ENCODE measurements at regions not wholly inside any gene's neighbourhood (a gene's known extent, or its start where the extent isn't known, plus 50 kb on each side); places are given as distances from the start of the nearest gene placed in this dataset.

- POLR2A ChIA-PET, result no interaction called here
- no peak for DNase-seq
- Mint-ChIP-seq H3K9me3 (no peaks in the 10 kb centered on the region), H3K27ac (no peak overlapping the region), H3K27me3 (no peaks in the 10 kb centered on the region), H3K4me3 (no peak overlapping the region), H3K4me1 (no peaks in the 10 kb centered on the region), H3K36me3 (ENCODE audit: low read depth) (no peaks in the 10 kb centered on the region)
- CTCF ChIA-PET, result interaction anchor here (1.5 kb wide), 1 partner anchor 12 kb away, joined by 3 read pairs; no protein-coding TSS in a partner anchor
These were observed 168.8 kb upstream of the CADM1 start for GRCh38 chr11:115672999-115673411.

DNA sequence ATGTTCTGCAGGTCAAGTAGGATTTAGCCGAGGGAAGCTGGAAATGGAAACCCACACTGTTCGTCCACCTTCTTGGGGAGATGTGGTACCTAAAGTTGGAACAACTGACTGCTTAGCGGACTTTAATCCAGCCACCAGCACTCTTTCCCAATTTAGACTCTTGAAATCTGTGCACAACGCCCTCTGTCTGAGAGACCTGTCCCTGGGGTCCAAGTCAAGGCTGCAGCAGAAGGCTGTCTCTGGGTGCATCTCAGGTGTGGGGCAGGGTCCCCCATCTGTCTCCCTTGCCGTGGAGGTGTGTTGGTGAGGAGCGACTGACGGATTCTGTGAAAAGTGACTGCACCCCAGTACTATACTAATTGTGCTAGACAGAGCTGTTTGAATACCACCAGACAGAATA, 168.2 kb upstream of the CADM1 start:
- POLR2A ChIA-PET, result no interaction called here
- no peak for DNase-seq
- Mint-ChIP-seq H3K27me3 (no peaks in the 10 kb centered on the region), H3K9me3 (no peaks in the 10 kb centered on the region), H3K27ac (no peak overlapping the region), H3K4me1 (no peaks in the 10 kb centered on the region), H3K36me3 (ENCODE audit: low read depth) (no peaks in the 10 kb centered on the region), H3K4me3 (no peak overlapping the region)
- CTCF ChIA-PET, result interaction anchor here (1.5 kb wide), 1 partner anchor 12 kb away, joined by 3 read pairs; no protein-coding TSS in a partner anchor

DNA sequence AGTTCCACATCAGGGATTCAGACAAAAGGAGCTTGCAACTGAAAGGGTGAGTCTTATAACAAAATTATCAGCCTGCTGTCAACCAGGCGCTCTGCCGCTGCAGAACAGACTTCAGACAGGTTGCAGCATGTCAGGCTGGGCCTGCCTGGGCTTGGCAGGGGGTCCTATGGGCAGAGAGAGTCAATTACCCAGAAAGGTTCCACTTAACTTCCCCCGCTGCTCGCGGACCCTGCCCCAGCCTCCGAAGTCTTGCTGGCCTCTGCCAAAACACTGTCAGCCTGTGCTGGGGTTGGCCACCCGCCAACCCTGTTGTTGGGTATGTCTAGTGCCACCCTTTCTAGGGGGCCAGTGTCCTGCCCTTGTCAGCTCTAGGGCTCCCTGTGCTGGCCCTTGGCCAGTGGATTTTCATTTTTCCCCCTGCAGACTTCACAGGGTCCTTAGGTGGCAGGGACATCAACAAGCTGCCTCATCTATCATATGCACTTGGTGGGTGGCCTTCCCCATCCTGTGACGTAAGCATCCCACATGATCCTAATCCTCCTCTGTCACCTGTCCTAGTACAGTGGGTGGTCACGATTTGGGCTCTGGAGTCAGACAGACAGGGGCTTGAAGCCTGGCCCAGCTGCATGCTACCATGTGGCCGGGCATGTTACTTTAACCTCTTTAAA, 166.5 kb upstream of the CADM1 start:
- H3K4me3 Mint-ChIP-seq, result no peak overlapping the region
- H3K9me3 Mint-ChIP-seq, result no peaks in the 10 kb centered on the region
- ChIA-PET POLR2A (no interaction called here), CTCF (no interaction called here)
- H3K27me3 Mint-ChIP-seq, result no peaks in the 10 kb centered on the region
- no peaks in the 10 kb centered on the region for H3K36me3 Mint-ChIP-seq (ENCODE audit: low read depth)
- no peak for DNase-seq
- H3K4me1 Mint-ChIP-seq, result no peaks in the 10 kb centered on the region
- H3K27ac Mint-ChIP-seq, result no peak overlapping the region

- Mint-ChIP-seq H3K9me3 (no peaks in the 10 kb centered on the region), H3K4me3 (no peak overlapping the region), H3K27me3 (peaks cover 2% of the 10 kb centered on the region), H3K36me3 (ENCODE audit: low read depth) (no peaks in the 10 kb centered on the region), H3K27ac (no peak overlapping the region), H3K4me1 (no peaks in the 10 kb centered on the region)
- POLR2A ChIA-PET, result no interaction called here
- CTCF ChIA-PET, result no interaction called here
- DNase-seq, result no peak
These were observed 161.7 kb upstream of the CADM1 start for GRCh38 chr11:115665958-115666357.

GRCh38 chr11:115665175-115665821, 161.1 kb upstream of the CADM1 start:
- H3K27ac Mint-ChIP-seq, result no peak overlapping the region
- DNase-seq, result no peak
- ChIA-PET POLR2A (no interaction called here), CTCF (no interaction called here)
- H3K36me3 Mint-ChIP-seq (ENCODE audit: low read depth), result no peaks in the 10 kb centered on the region
- H3K9me3 Mint-ChIP-seq, result no peaks in the 10 kb centered on the region
- peaks cover 9% of the 10 kb centered on the region for H3K27me3 Mint-ChIP-seq
- H3K4me3 Mint-ChIP-seq, result no peak overlapping the region
- no peaks in the 10 kb centered on the region for H3K4me1 Mint-ChIP-seq

DNA sequence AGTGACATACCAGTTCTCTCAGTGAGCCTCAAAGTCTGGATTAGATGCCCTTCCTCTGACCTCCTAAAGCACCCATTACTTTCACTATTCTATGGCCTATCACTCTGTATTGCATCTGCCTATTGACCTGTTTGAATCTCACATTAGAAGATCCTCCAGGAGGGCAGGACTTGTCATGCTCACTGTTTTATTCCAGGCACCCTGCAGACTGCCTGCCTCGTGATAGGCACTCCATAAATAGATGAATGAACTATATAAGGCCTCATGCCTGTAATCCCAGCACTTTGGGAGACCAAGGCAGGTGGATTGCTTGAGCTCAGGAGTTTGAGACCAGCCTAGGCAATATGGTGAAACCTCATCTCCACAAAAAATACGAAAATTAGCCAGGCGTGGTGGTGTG, 160.1 kb upstream of the CADM1 start:
- Mint-ChIP-seq H3K27ac (no peak overlapping the region), H3K9me3 (no peaks in the 10 kb centered on the region), H3K4me1 (no peaks in the 10 kb centered on the region), H3K4me3 (no peak overlapping the region), H3K27me3 (peaks cover 16% of the 10 kb centered on the region), H3K36me3 (ENCODE audit: low read depth) (peaks cover 2% of the 10 kb centered on the region)
- no peak for DNase-seq
- ChIA-PET POLR2A (no interaction called here), CTCF (no interaction called here)

- Mint-ChIP-seq H3K9me3 (no peaks in the 10 kb centered on the region), H3K27ac (no peak overlapping the region), H3K4me3 (no peak overlapping the region), H3K27me3 (peaks cover 22% of the 10 kb centered on the region), H3K4me1 (no peaks in the 10 kb centered on the region), H3K36me3 (ENCODE audit: low read depth) (peaks cover 2% of the 10 kb centered on the region)
- no peak for DNase-seq
- ChIA-PET CTCF (no interaction called here), POLR2A (no interaction called here)
These were observed 159.6 kb upstream of the CADM1 start for GRCh38 chr11:115663790-115664189.

DNA sequence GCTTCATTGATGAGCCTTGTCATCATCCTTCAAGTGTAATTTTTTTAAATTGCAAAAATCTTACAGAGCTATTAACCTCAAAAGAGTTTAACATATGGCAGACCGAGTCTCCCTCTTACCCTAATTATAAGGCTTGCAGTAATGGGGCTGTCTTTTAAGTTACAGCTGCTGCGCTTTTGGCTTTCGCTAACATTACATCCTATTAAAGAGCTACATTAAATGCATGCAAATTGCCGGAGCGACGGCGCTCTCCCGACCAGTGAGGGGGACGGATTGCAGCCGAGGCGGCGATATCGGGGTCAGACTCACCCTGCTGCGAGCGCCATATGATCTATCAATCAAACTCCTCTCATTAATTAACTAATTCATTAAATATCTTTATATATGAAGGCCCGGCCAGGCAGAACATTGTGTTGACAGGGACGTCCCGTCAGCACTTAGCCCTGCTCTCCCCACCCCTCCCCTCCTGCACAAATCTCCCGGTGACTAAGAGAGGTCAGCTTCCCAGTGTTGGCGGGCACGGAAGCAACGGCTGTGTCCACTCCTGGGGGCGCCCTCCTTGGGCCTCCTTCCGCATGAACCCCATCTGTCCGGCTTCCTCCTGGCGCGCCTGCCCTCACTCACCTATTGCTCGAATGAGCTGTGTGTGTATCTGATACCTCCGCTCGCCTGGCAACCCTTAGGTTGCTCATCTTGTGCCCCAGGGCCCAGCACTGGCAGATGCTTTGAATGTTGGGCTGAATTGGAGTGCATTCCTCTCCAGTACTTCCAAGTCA, 156.0 kb upstream of the CADM1 start:
- Mint-ChIP-seq H3K27ac (no peak overlapping the region), H3K4me3 (no peak overlapping the region), H3K36me3 (ENCODE audit: low read depth) (peaks cover 2% of the 10 kb centered on the region), H3K4me1 (no peaks in the 10 kb centered on the region), H3K9me3 (no peaks in the 10 kb centered on the region), H3K27me3 (peaks cover 26% of the 10 kb centered on the region)
- ChIA-PET POLR2A (no interaction called here), CTCF (interaction anchor here (1.0 kb wide), 1 partner anchor 13 kb away, joined by 3 read pairs; no protein-coding TSS in a partner anchor)
- DNase-seq, result no peak

GRCh38 chr11:115659061-115659963, 155.1 kb upstream of the CADM1 start:
- Mint-ChIP-seq H3K27ac (no peak overlapping the region), H3K27me3 (peaks cover 26% of the 10 kb centered on the region), H3K4me3 (no peak overlapping the region), H3K4me1 (no peaks in the 10 kb centered on the region), H3K9me3 (no peaks in the 10 kb centered on the region), H3K36me3 (ENCODE audit: low read depth) (peaks cover 2% of the 10 kb centered on the region)
- CTCF ChIA-PET, result no interaction called here
- POLR2A ChIA-PET, result no interaction called here
- DNase-seq, result no peak

DNA sequence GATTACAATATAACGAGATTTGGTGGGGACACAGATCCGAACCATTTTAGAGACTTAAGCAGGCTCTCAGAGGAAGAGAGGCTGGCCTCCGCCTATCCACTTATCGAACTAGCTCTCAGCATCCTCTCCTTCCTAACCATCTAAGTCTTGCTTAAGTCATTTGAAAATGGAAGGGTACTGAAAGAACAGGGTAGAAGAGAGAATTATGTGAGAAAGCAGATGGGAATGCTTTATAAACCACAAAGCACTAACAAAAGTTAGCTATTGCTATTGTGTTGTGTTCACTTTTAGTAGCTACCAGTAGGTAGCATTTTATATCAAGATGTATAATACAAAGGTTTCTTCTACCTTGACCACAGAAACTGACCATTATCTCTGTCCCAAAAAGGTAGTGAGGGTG, 153.4 kb upstream of the CADM1 start:
- CTCF ChIA-PET, result no interaction called here
- Mint-ChIP-seq H3K4me1 (no peaks in the 10 kb centered on the region), H3K4me3 (no peak overlapping the region), H3K36me3 (ENCODE audit: low read depth) (peaks cover 2% of the 10 kb centered on the region), H3K27ac (no peak overlapping the region), H3K9me3 (no peaks in the 10 kb centered on the region), H3K27me3 (peaks cover 26% of the 10 kb centered on the region)
- no peak for DNase-seq
- POLR2A ChIA-PET, result no interaction called here

DNA sequence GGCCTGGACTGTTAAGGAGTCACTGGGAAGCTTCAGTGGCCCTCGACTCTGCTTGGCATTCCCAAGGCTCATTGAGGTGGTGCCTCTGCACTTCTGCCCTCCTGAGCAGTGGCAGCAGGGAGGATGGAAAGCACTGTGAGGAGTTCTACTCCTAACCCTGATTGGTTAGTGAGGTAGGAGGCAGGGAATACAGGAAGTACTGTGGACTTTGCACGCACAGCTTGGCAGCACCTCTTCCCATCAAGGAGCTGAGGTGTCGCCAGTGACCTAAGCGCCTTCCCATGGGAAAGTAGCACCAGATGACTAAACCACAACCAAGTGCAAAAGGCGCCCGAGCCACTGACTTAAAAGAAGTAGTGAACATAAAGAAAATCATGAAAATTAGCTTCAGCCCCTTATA, 152.5 kb upstream of the CADM1 start:
- POLR2A ChIA-PET, result no interaction called here
- CTCF ChIA-PET, result no interaction called here

DNA sequence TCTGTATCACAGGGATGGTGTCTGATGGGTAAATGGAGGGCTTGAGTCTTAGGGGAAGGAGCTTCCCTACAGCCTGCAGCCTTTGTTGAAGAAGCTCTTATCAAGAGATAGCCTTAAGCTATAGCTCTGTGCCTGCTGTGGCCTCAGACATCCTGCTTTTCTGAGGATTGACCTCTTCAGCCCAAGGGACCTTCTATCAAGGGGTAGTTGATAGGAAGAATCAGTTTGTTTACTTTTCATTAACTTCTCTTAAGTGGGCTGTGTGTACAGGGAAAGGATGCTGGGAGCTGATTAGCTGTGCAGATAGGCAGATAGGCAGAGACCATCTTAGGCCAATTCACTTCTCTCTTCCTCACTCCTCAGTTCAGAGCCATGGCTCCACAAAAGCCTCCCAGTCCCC, 151.8 kb upstream of the CADM1 start:
- POLR2A ChIA-PET, result no interaction called here
- Mint-ChIP-seq H3K4me1 (no peaks in the 10 kb centered on the region), H3K27ac (no peak overlapping the region), H3K36me3 (ENCODE audit: low read depth) (peaks cover 2% of the 10 kb centered on the region), H3K9me3 (no peaks in the 10 kb centered on the region), H3K4me3 (no peak overlapping the region), H3K27me3 (peaks cover 25% of the 10 kb centered on the region)
- CTCF ChIA-PET, result no interaction called here
- DNase-seq, result no peak

More for the DNA sequence above, 152.5 kb upstream of the CADM1 start:
- peaks cover 2% of the 10 kb centered on the region for H3K36me3 Mint-ChIP-seq (ENCODE audit: low read depth)
- H3K9me3 Mint-ChIP-seq, result no peaks in the 10 kb centered on the region
- peaks cover 26% of the 10 kb centered on the region for H3K27me3 Mint-ChIP-seq
- DNase-seq, result no peak
- H3K4me1 Mint-ChIP-seq, result no peaks in the 10 kb centered on the region
- no peak overlapping the region for H3K27ac Mint-ChIP-seq
- no peak overlapping the region for H3K4me3 Mint-ChIP-seq

DNA sequence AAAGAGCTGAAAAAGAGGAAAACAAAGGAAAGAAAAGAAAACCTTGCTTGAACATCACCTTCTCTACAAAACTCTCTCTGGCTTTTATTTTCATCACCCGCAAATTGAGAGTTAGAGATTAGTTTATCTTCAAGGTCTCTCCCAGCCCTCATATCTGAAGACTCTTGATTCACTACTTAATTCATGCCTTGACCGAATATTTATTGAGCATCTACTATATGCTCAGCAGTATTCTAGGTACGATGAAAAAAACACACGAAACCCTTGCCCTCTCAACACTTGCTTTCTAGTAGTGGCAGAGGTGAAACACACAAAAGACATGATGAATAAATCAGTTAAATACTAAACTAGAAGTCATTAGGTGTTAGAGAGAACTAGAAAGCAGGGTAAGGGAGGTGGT, 150.6 kb upstream of the CADM1 start:
- DNase-seq, result no peak
- no peak overlapping the region for H3K4me3 Mint-ChIP-seq
- no peaks in the 10 kb centered on the region for H3K9me3 Mint-ChIP-seq
- H3K27me3 Mint-ChIP-seq, result peaks cover 13% of the 10 kb centered on the region
- H3K36me3 Mint-ChIP-seq (ENCODE audit: low read depth), result peaks cover 1% of the 10 kb centered on the region
- ChIA-PET CTCF (no interaction called here), POLR2A (no interaction called here)
- no peaks in the 10 kb centered on the region for H3K4me1 Mint-ChIP-seq
- no peak overlapping the region for H3K27ac Mint-ChIP-seq

Measured in activated CD4-positive, alpha-beta T cell treated with anti-CD3 and anti-CD28 coated beads, Interleukin-2, amount 10 ng/mL, durations not matched to agents 7 days and 5 days (primary cell).